Astrocyte (in vitro differentiated cells and primary cell): ENCODE measurements at regions not wholly inside any gene's neighbourhood (a gene's known extent, or its start where the extent isn't known, plus 50 kb on each side); places are given as distances from the start of the nearest gene placed in this dataset.

Experiments
- DNase-seq: peaks from one replicate; pipeline ENCODE4 v3.0.0-alpha.2; 2010; ENCODE audit warnings: low read depth
- FAIRE-seq: peaks from 2 replicates; lab custom pipeline; 2011; peaks lifted over from hg19 to GRCh38; lab: Jason Lieb, UNC
- H2AFZ ChIP-seq: 2 replicates; pipeline ENCODE4 v1.6.0; 2012; ENCODE audit warnings: low read depth, low read length, inconsistent platforms
- H3K27ac ChIP-seq: 2 replicates; pipeline ENCODE4 v1.5.1; 2011; ENCODE audit warnings: low read depth, low read length, inconsistent platforms
- H3K27me3 ChIP-seq: 2 replicates; pipeline ENCODE4 v1.6.0; 2011; ENCODE audit warnings: low read length, inconsistent platforms; ENCODE audit not compliant: insufficient read depth
- H3K36me3 ChIP-seq: 2 replicates; pipeline ENCODE4 v1.5.1; 2011; ENCODE audit warnings: low read length, inconsistent platforms; ENCODE audit not compliant: insufficient read depth
- H3K4me1 ChIP-seq: 2 replicates; pipeline ENCODE4 v1.5.1; 2011; ENCODE audit warnings: low read length, inconsistent platforms; ENCODE audit not compliant: insufficient read depth
- H3K4me2 ChIP-seq: 2 replicates; pipeline ENCODE4 v1.6.0; 2012; ENCODE audit warnings: low read length, inconsistent platforms
- H3K4me3 ChIP-seq: 2 replicates; pipeline ENCODE4 v1.5.1; 2011; ENCODE audit warnings: low read depth, mild to moderate bottlenecking, low read length, inconsistent platforms; ENCODE audit not compliant: insufficient read depth
- H3K79me2 ChIP-seq: 2 replicates; pipeline ENCODE4 v1.6.0; 2012; ENCODE audit warnings: mild to moderate bottlenecking, low read length, inconsistent platforms; ENCODE audit not compliant: insufficient read depth
- H3K9ac ChIP-seq: 2 replicates; pipeline ENCODE4 v1.6.0; 2012; ENCODE audit warnings: mild to moderate bottlenecking, low read length, inconsistent platforms
- H3K9me3 ChIP-seq: 2 replicates; pipeline ENCODE4 v1.5.1; 2012; ENCODE audit warnings: low read depth, mild to moderate bottlenecking, low read length, inconsistent platforms; ENCODE audit not compliant: insufficient read depth
- H4K20me1 ChIP-seq: 2 replicates; pipeline ENCODE4 v1.6.0; 2012; ENCODE audit warnings: low read length, inconsistent platforms; ENCODE audit not compliant: insufficient read depth
- H3K27ac Mint-ChIP-seq: one replicate; pipeline ENCODE4 v1.8.0; 2021; ENCODE audit warnings: mild to moderate bottlenecking, mixed read lengths; ENCODE audit not compliant: unreplicated experiment
- H3K27me3 Mint-ChIP-seq: one replicate; pipeline ENCODE4 v1.8.0; 2021; ENCODE audit warnings: low read depth, mixed read lengths; ENCODE audit not compliant: unreplicated experiment
- H3K36me3 Mint-ChIP-seq: one replicate; pipeline ENCODE4 v1.8.0; 2021; ENCODE audit warnings: low read depth, mixed read lengths; ENCODE audit not compliant: unreplicated experiment
- H3K4me1 Mint-ChIP-seq: one replicate; pipeline ENCODE4 v1.8.0; 2021; ENCODE audit warnings: low read depth, mixed read lengths; ENCODE audit not compliant: unreplicated experiment
- H3K4me3 Mint-ChIP-seq: one replicate; pipeline ENCODE4 v1.8.0; 2021; ENCODE audit warnings: mild to moderate bottlenecking, moderate library complexity, mixed read lengths; ENCODE audit not compliant: unreplicated experiment
- H3K9me3 Mint-ChIP-seq: one replicate; pipeline ENCODE4 v1.8.0; 2021; ENCODE audit warnings: mild to moderate bottlenecking, mixed read lengths; ENCODE audit not compliant: unreplicated experiment
- CTCF ChIP-seq: IDR thresholded peaks from 2 replicates; pipeline ENCODE4 v1.5.1; 2011; ENCODE audit warnings: low read depth, mild to moderate bottlenecking, inconsistent platforms, low read length, moderate library complexity; ENCODE audit not compliant: insufficient read depth
- EZH2 ChIP-seq: IDR thresholded peaks from 2 replicates; pipeline ENCODE4 v1.6.1; 2012; ENCODE audit warnings: mild to moderate bottlenecking, low read length, inconsistent platforms; ENCODE audit not compliant: insufficient read depth

- H3K4me1 Mint-ChIP-seq: no peaks in the 10 kb centered on the region
- Histone ChIP-seq H3K4me1 (no peaks in the 10 kb centered on the region), H2AFZ (no peak overlapping the region), H3K79me2 (no peaks in the 10 kb centered on the region), H4K20me1 (no peaks in the 10 kb centered on the region), H3K9me3 (no peaks in the 10 kb centered on the region), H3K27ac (no peak overlapping the region), H3K4me3 (no peak overlapping the region), H3K27me3 (no peaks in the 10 kb centered on the region), H3K9ac (no peak overlapping the region), H3K36me3 (no peaks in the 10 kb centered on the region), H3K4me2 (no peak overlapping the region)
- TF ChIP-seq EZH2: no peak
- no peak for TF ChIP-seq CTCF
- no peak overlapping the region for H3K27ac Mint-ChIP-seq
- DNase-seq (no peak), FAIRE-seq (no peak)
- H3K27me3 Mint-ChIP-seq: no peaks in the 10 kb centered on the region
- H3K9me3 Mint-ChIP-seq: no peaks in the 10 kb centered on the region
- H3K4me3 Mint-ChIP-seq: no peak overlapping the region
- no peaks in the 10 kb centered on the region for H3K36me3 Mint-ChIP-seq
Measured at GRCh38 chr2:153601812-153602211, 123.2 kb upstream of the RPRM start.

DNA sequence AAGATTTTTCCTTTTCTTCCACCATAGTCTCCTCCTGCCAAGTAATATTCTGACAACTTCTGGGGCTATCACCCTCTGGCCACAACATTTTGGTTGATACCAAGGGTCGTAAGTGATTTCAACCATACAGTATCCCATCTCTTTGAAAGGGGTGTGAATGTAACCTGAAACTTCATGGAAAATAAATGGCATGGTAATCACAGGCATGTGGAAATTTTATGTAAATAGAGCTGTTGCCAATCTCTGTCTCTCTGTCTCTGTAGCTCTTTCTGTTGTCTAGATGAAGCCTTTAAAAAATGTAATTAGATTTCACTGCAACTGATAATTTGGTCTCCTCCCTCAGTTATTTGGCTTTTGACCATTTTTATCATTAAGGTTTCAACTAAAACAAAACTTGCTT is 125.6 kb upstream of the RPRM start:
- DNase-seq: no peak
- Mint-ChIP-seq H3K36me3 (no peaks in the 10 kb centered on the region), H3K4me3 (no peak overlapping the region), H3K27ac (no peak overlapping the region), H3K4me1 (no peaks in the 10 kb centered on the region), H3K9me3 (no peaks in the 10 kb centered on the region), H3K27me3 (no peaks in the 10 kb centered on the region)
- Histone ChIP-seq H3K4me3 (no peak overlapping the region), H3K9ac (no peak overlapping the region), H3K9me3 (no peaks in the 10 kb centered on the region), H3K4me1 (no peaks in the 10 kb centered on the region), H3K27ac (no peak overlapping the region), H2AFZ (no peak overlapping the region), H4K20me1 (no peaks in the 10 kb centered on the region), H3K79me2 (no peaks in the 10 kb centered on the region), H3K4me2 (no peak overlapping the region), H3K27me3 (no peaks in the 10 kb centered on the region), H3K36me3 (no peaks in the 10 kb centered on the region)
- no peak for FAIRE-seq
- no peak for TF ChIP-seq EZH2
- TF ChIP-seq CTCF: no peak

- Mint-ChIP-seq H3K4me1 (no peaks in the 10 kb centered on the region), H3K9me3 (no peaks in the 10 kb centered on the region), H3K4me3 (no peak overlapping the region), H3K27me3 (no peaks in the 10 kb centered on the region), H3K36me3 (no peaks in the 10 kb centered on the region), H3K27ac (no peak overlapping the region)
- no peak overlapping the region for H3K4me2 ChIP-seq
- no peak overlapping the region for H3K4me3 ChIP-seq
- no peaks in the 10 kb centered on the region for H3K27me3 ChIP-seq
- FAIRE-seq (no peak), DNase-seq (no peak)
- H3K4me1 ChIP-seq: no peaks in the 10 kb centered on the region
- H3K9ac ChIP-seq: no peak overlapping the region
- TF ChIP-seq CTCF (no peak), EZH2 (no peak)
- H3K79me2 ChIP-seq: no peaks in the 10 kb centered on the region
- no peaks in the 10 kb centered on the region for H4K20me1 ChIP-seq
- no peaks in the 10 kb centered on the region for H3K9me3 ChIP-seq
- no peak overlapping the region for H3K27ac ChIP-seq
- H3K36me3 ChIP-seq: no peaks in the 10 kb centered on the region
- H2AFZ ChIP-seq: no peak overlapping the region
Measured at GRCh38 chr2:153606623-153607022, 128.1 kb upstream of the RPRM start.
